Limb (tissue), 2 donors: ENCODE measurements at regions not wholly inside any gene's neighbourhood (a gene's known extent, or its start where the extent isn't known, plus 50 kb on each side); places are given as distances from the start of the nearest gene placed in this dataset.

Experiments used
- DNase-seq, 2 donors: peaks; one replicate each; pipeline ENCODE4 v3.0.0-alpha.2; 2016; ENCODE audit errors: extremely low spot score in 2 of 2

DNA sequence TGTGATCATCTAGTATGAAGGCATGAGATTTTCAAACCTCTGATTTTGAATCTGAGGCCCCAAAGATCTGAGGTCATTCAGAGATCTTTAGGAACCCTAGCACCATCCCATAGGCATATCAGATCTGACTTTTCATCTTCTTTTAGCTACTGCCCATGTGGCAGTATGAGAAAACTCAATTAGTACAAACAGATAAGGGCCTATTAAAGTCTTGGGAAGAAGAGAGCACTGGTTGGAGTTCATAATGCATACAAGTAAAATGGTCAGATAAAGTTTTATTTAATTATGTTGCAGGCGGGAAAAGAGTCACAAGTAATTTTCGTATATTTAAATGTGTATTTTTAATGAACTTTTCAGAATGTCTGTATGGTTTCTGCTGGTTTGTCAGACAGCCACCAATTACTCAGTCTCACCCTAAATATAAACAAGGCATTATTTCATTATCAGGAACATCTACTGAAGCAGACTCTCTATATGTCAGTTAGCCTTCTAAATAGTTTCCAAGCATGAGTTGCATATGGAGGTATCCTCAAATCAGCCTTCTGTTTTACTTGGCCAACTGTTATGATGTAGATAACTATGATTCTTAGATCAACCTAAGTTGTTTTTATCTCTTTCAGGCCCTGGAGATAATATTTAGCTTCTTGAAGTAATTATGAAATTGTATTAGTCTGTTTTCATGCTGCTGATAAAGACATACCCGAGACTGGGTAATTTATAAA, 340.3 kb upstream of the TBC1D5 start:
- DNase-seq, result no peak

DNA sequence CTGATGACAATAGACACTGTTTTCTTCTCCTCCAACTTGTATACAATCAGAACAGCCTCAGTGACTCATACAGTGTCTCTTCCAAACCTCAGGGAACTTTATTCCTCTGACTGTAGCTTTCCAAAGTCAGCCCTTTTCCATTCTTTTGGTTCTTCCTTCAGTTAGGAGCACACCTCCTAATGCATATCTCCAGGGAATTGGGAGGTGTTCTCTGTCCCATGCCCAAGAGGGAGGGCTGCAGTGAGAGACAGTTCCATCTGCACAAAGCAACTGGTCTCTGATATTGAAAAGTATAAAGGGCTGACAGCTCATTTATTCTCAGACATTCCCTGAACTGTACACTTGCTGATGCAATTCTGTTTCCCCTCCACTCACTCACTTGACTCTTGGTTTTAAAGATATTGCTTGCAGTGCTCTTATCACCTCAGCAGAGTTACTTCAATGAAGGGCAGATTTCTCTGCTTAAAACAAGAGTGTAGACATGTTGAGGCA, 337.8 kb upstream of the TBC1D5 start:
- DNase-seq, result no peak

DNA sequence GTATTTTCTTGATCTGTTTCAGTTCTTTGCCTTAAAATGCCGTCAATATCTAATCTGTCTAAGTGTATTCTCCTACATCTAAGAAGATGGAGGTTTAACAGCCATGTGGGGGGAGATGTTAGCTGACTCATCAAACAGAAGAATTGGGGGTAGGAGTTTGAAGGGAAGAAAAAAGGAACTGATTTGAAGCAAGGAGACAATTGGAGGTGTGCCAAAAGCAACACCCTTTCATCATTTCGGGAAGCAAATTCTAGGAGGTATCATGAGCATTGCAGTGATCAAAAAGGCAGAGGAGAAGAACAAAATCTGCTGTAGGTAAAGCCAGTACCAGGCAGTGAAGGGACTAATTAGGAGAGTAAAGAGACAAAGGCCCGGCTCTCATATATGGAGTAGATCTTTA, 337.3 kb upstream of the TBC1D5 start:
- no peak for DNase-seq

DNA sequence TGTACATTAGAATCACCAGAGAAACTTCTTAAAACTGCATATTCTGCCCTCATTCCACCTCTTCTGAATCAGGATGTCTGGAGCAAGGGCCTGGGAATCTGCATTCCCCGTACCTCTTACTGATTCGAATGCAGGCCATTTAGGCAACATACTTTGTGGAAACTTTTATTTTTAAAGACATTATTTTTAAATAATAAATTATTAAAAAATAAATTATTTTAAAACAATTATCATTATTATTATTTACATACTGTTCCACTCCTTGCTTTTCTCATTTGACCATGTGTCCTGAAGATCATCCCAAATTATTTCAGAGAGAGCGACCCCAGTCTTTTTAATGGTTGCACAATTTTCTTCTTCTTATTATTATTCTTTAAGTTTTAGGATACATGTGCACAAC, 336.6 kb upstream of the TBC1D5 start:
- no peak for DNase-seq

DNA sequence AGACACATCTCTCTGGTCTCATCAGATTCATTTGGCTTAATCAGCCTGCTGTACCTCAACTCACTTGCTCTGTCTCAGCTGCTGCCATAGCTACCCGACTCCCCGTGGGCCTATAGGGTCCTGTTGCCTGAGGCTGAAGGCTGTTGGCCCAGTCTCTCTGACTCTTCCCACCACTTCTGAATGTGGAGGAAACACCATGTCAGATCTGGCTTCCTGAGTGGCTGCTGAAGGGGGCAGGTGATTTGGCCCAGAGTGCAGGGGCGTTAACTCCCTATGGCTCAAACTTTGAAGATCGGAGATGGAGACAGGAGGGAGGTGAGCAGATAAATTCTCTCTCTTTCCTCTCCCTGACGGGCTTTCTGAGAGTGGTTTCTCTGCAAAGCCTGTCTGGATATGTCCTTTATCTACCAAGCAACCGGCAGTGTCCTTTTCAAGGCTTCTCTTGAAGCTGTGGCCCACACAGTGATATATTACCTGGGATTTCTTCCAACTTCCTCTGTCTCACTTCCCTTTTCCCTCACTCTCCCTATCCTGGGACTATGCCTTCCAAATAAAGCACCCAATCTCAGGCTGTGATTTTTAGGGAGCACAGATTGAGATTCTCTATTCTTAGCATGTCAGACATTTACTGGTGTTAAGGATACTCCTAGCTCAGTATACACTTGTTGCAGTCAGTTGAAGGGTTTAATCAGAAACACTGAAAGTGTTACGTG, 334.9 kb upstream of the TBC1D5 start:
- DNase-seq, result no peak

DNA sequence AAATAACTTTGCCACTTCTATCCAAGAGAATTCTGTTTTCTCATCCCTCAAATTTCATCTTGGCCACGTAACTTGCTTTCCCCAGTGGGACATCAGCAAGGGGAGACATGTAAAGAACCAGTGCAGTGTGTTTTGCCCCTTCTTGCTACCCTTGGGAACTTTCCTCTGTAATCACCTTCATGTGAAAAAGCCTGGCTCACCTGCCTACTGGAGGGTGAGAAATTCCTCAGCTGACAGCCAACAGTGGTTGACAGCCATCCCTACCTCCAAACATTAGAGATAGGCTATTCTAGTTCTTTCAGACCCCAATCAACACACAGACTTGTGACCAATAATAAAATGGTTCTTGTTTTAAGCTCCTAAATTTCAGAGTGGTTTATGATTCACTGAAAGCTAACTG, 333.9 kb upstream of the TBC1D5 start:
- DNase-seq, result no peak

DNA sequence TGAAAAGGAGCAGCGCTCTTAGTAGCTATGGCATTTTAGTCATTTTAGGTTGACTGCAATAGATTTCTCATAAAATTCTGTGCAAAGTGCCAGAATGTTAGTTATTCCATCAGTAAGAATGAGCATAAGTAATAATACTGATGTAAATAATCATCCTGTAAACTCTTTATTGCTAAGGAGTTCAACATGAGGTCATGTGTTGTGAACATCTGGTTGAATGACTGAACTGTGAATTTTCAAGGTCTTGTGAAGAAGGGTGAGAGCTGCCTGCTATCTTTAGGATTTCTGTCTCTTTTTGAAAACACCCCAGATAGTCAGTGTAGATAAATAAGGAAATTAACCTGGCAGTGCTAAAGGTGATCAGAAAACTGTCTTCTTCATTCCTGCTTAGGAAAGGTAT, 333.4 kb upstream of the TBC1D5 start:
- DNase-seq, result no peak

DNA sequence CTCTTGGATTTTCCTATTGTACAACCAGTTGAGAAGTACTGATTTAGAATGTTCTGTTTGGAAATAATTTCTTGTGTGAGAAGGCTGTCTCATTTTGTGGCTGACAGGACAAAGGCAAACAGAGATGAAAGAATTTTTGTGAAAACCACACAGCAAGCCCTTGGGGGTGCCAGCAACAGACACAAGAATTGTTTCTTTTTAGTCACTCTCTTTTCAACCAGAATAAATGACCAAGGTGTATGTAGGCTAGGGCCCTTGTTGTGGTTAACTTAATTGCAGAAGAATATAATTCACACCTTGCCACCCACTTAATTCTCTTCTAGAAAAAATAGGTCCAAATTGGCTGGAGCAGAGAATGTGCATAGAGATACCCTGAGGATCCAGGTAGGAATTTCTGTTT, 329.4 kb upstream of the TBC1D5 start:
- DNase-seq, result no peak

DNA sequence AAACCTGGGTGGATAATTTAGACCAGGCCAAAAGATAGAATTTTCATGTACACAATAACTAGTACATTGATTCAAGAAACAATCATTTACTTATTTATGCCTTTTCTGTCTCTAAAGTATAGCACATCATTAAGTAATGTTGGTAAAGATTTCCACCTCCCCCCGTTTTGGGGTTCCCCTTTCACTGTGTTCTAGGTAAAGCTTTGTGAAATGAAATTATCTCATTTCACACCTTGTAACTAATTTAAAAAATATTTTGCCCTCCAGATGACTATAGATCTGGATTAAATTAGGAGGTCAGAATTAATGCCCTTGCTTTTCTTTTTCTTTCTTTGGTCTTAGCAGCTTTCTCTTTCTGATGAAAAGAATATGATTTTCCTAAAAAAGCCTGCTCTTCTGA, 328.5 kb upstream of the TBC1D5 start:
- no peak for DNase-seq

DNA sequence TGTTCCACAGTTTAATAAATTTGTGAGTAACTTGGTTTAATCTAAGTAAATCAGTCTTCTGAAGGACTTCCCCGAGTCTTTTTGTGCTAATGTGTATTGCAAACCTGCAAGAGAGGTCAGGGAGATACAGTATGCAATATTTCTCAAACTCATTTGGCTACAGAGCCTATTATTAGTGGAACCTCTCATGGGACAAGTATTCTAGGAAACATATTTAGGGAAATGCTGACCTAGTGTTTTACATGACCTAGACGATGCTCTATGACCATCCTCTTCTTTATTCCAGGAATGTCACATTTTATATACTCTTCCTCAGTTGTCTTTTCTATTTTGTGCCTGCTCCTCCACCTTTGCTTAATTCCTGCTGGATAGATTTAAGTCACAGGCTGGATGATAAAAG, 327.8 kb upstream of the TBC1D5 start:
- no peak for DNase-seq

DNA sequence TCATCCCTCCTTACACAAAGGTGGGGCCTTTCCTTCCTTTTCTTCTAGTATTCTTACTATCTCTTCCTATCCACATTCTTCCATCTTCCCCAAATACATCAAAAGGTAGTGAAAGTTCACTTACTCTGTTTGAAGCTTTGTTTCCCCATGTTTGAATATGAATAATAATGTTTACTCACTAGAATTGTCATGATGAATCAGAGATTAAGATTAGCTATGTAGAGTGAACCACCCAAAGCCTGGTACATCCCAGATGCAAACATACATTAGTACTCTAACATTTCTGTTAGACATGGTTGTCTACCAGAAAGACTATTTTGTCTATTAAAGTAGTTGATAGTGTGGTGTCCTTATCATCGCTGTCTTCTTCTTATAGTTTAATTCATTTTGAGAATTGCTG, 327.1 kb upstream of the TBC1D5 start:
- no peak for DNase-seq

DNA sequence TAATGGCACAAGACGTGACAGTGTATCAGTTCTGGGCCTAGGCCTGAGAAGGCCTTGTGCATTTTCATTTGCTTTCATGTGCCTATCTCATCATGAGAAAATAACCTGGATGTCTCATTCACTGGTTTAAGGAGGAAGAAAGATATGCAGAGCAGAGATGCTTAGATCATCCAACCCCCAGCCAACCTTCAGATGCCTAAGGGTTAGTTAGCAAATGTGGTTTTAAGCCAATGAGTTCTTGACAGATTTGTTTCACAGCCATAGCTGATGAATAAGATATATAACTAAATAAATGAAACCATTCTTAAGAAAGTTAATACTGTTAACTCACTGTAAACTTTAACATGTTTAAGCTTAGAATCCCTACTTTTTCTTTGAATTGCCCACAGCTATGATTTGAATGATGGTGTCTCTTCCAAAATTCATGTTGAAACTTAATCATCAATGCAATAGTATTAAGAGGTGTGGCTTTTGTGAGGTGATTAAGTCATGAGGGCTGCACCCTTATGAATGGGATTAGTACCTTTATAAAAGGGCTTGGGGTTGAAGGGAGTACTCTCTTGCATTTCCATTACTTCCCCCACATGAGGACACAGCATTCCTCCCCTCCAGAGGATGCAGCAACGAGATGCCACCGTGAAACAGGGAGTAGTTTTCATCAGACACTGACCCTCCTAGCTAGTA, 324.6 kb upstream of the TBC1D5 start:
- DNase-seq, result no peak

DNA sequence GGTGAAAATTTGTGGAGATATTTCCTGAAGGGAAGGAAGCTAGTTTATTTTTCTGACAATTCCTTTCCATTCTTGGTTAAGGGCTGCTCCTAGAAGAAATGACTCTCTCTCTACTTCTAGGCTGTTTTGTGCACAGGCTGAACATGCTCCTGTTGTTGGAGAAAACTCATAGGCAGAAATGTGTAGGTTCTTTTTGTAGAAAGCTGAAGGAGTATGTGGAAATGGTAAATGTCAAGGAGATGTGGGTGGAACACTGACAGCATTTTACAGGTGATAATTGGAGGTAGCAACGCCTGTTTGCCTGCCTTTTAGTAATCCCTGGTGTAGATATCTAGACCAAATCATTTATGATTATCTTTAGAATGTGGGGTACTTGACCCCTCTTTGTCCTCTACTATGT, 322.2 kb upstream of the TBC1D5 start:
- no peak for DNase-seq

DNA sequence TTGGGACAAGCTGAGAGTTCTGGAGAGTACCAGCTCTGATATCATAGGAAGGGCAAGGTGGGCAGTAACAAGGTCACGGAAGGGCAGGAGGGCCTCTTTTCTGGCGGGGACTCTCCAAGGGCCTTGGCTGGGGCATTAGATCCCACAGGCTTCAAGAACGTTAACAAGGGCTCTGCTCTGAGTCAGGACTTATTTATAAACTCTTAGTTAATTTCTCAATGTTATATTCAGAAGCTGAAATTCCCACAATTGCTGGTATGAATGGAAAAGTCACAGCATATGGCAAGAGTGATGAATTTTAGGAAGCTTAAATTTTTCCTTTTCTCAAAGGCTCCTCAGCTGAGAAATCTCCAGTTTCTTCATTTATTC, 320.2 kb upstream of the TBC1D5 start:
- DNase-seq, result no peak

DNA sequence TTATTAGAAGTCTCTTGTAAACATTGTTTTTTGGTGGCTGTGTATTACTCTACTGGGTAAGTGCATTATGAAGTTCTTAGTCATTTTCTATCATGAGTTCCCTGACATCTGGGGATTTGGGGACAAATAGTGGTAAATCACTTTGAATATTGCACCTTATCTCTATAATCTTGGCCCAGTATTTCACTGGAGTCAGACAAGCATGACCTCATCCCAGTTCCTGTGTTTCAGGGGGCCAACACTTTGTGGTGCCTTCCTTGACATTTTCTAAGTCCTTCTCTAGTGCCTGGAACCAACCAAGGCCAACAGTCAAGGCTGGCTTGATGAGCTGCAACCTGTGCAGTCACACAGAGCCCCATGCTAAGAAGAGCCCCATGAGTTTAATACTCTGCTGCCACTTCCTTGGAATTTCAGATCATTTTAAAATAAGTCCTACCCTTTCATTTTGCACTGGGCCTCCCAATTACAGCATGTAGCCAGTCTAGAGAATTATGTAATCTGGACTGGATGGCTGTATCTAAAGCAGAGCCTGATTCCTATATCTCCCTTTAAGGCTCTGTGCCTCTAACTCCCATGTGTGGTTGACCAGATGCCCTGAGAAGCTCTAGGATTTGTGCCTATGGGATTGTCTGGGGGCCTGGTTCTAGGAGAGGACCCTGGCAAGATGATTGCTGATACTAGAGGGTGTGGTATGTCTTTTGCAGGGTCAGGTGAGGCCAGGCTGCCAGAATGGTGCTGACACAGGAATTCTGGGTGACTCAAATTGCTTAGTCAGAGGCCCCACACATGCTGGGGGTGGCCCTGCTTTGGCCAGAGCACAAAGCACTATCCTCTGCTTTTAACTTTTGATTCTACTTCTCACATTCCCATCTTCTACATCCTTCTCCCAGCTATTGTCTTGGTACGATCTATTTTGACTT, 319.6 kb upstream of the TBC1D5 start:
- DNase-seq, result no peak

DNA sequence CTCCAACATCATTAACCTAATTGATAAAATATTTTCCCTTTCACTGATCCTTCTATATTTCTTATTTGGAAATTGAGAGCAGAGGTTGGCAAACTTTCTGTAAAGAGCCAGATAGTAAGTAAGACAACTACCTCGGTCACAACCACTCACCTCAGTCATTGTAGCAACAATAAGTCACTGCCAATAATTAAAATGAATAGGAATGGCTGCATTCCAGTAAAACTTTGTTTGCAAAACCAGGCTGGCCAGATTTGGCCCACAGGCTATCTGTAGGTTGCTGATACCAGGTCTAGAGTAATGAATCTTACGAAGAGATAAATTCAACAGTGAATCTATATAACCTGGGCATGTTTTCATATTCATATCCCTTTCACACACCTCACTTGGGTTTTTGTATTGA, 316.2 kb upstream of the TBC1D5 start:
- no peak for DNase-seq

DNA sequence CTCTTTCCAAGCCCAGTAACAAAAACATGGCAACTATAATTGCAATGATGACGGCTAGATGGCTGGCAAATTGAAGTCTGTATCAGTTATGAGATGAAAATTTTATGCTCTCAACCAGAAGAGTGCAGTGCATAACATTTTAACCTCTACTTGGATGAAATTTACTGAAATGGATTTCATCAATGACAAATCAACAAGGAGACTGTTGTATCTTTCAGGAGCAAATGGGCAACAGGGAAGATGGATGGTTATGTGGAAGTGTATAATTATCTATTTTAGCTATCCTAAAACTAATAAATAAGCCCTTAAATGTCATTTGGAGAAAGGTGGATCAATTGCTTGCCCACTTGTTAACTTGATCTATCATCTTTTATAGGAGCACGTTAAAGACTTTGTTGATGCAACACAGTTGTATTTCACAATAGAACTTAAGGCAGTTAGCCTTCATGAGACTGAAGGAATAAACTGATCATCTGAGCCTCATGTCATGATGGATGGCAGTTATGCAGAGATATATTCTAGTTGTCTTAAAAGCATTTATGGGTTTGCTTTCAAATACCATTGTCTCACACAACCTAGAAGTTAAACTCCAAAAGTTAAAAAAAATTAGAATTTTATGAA, 315.1 kb upstream of the TBC1D5 start:
- no peak for DNase-seq

DNA sequence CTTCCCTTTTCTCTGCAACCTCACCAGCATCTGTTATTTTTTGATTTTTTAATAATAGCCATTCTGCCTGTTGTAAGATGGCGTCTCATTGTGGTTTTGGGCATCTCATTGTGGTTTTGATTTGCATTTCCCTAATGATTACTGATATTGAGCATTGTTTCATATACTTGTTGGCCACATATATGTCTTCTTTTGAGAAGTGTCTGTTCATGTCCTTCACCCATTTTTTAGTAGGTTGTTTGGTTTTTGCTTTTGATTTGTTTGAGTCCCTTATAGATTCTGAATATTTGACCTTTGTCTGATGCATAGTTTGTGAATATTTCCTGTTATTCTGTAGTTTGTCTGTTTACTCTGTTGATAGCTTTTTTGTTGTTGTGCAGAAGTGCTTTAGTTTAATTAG, 312.2 kb upstream of the TBC1D5 start:
- DNase-seq, result no peak

DNA sequence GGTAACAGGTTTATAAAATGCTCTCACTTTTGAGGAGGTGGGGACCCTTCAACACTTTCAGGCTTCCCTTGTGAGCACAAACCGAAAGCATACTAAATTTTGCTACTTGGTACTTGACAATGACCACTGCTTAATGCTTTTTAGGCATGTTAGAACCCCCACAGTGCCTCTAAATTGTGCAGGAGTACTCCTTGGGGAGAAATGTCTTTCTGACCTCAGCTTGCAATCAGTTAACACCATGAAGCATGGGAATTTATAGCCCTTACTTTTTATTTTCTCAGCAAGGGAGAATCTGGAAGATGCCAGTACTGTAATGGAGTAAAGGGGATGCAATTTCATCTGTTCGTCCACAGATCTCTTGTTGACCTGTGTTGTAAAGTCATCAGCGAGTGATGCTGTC, 308.9 kb upstream of the TBC1D5 start:
- DNase-seq, result no peak

DNA sequence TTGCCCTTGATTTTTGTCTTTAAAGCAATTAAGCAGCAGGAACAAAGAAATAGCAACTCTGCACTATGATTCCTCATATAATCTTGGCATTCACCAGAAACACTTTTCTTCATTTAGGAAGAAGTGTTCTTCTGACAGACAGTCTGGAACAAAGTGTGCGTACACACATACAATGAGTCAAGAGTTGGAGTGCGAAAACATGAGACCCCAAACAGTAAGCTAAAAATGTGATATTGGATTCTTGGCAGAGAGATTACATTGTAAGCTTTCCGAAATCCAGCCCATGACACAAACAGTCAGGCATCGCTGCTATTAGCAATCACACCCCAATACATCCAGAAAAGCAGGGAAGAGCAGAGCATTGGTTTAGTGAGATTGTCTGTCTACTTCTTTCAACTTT, 306.7 kb upstream of the TBC1D5 start:
- DNase-seq, result no peak

DNA sequence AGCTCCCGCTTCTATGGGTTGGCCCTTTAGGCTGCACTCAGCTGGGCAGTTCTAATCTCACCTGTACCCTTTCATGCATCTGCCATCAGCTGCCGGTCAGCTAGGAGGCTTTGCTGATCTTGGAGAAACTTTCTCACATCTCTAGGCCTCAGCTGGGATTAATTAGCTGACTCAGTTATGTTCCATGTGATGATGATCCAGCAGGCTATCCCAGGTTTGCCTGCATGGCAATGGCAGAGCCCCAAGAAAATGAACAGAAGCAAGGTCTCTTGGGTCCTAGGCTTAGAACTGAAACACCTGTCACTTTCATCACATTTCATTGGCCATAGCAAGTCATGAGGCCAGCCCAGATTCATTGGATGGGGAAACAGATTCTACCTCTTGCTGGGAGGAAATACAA, 304.6 kb upstream of the TBC1D5 start:
- no peak for DNase-seq
